C4-2B (cell line): ENCODE measurements at regions not wholly inside any gene's neighbourhood (a gene's known extent, or its start where the extent isn't known, plus 50 kb on each side); places are given as distances from the start of the nearest gene placed in this dataset.

Source experiments
- CTCF ChIP-seq: fragments of 450-650 bp; conservative IDR thresholded peaks from 2 replicates; pipeline ENCODE4 v1.5.1; 2017; ENCODE audit warnings: mild to moderate bottlenecking
- ZFX ChIP-seq: fragments of 450-650 bp; IDR thresholded peaks from 2 replicates; pipeline ENCODE4 v1.6.1; 2017

GRCh38 chr12:33251548-33251947 is 188.1 kb downstream of the SYT10 start:
- TF ChIP-seq CTCF: no peak
- TF ChIP-seq ZFX: no peak
